ENCODE measurements at regions not wholly inside any gene's neighbourhood (a gene's known extent, or its start where the extent isn't known, plus 50 kb on each side); places are given as distances from the start of the nearest gene placed in this dataset.

- Histone ChIP-seq H4K20me1 (ENCODE audit: insufficient read depth) (no peaks in the 10 kb centered on the region), H3K9me3 (ENCODE audit: control insufficient read depth in 1 of 2, insufficient read depth in 1 of 2, low read depth in 1 of 2, low read length in 2 of 2) (no peaks in the 10 kb centered on the region), H2AFZ (ENCODE audit: low read depth, low read length, poor library complexity, severe bottlenecking) (no peak overlapping the region), H3K9me2 (ENCODE audit: insufficient read depth) (no peaks in the 10 kb centered on the region), H3K9ac (ENCODE audit: low read length) (no peak overlapping the region), H3K36me3 (ENCODE audit: control insufficient read depth in 1 of 2, insufficient read depth in 2 of 2, low read length in 2 of 2) (no peaks in the 10 kb centered on the region), H3K4me3 (replicated peaks in 1 of 2; ENCODE audit: low read depth in 1 of 2, low read length in 2 of 2) (no peak overlapping the region), H3K27me3 (ENCODE audit: insufficient read depth, low read length) (no peaks in the 10 kb centered on the region), H3K4me1 (ENCODE audit: control insufficient read depth in 1 of 2, insufficient read depth in 2 of 2, low read length in 2 of 2) (no peaks in the 10 kb centered on the region), H3K4me2 (ENCODE audit: low read length) (no peak overlapping the region), H3K79me2 (ENCODE audit: insufficient read depth, low read length) (no peaks in the 10 kb centered on the region), H3K27ac (ENCODE audit: low read depth, low read length) (no peak overlapping the region)
- DNase-seq (ENCODE audit: low read depth, low spot score) = no peak
- no TSS peak for BruUV-seq (replicated peaks)
- ChIA-PET POLR2A (interaction anchor here (0.7 kb wide), 1 partner anchor 839 kb away, joined by 3 read pairs; no protein-coding TSS in a partner anchor), CTCF (no interaction called here), RAD21 (ENCODE audit: low non-redundant PET in 1 of 2, low total read pairs in 2 of 2, uncharacterized antibody in 2 of 2, unreplicated experiment in 2 of 2) (no interaction called here)
- TF ChIP-seq POLR2A (IDR thresholded peaks at IDR 0.05; ENCODE audit: borderline replicate concordance, extremely low read depth, insufficient read depth, insufficient read length) (no peak), ZBTB33 (IDR thresholded peaks at IDR 0.05; ENCODE audit: extremely low read depth, insufficient replicate concordance, low read length) (no peak), SP1 (IDR thresholded peaks at IDR 0.05; ENCODE audit: low read depth) (no peak), EZH2 (IDR thresholded peaks at IDR 0.05) (no peak), ATF3 (IDR thresholded peaks at IDR 0.05) (no peak), CBX3 (IDR thresholded peaks at IDR 0.05; ENCODE audit: low read depth) (no peak), TCF7L2 (IDR thresholded peaks at IDR 0.05; ENCODE audit: borderline replicate concordance, extremely low read depth, insufficient read depth, insufficient read length) (no peak), FOSL1 (IDR thresholded peaks at IDR 0.05; ENCODE audit: low read depth) (no peak), ZNF274 (IDR thresholded peaks at IDR 0.05; ENCODE audit: low read depth, low read length) (no peak), CEBPB (IDR thresholded peaks at IDR 0.05; ENCODE audit: low read depth) (no peak), SRF (IDR thresholded peaks at IDR 0.05; ENCODE audit: low read depth) (no peak), YY1 (IDR thresholded peaks at IDR 0.05; ENCODE audit: extremely low read depth, insufficient replicate concordance, low read depth, low read length) (no peak), ZFX (IDR thresholded peaks at IDR 0.05) (no peak), EZH2phosphoT487 (IDR thresholded peaks at IDR 0.05; ENCODE audit: borderline replicate concordance) (no peak)
- TF ChIP-seq, protein P1, sequence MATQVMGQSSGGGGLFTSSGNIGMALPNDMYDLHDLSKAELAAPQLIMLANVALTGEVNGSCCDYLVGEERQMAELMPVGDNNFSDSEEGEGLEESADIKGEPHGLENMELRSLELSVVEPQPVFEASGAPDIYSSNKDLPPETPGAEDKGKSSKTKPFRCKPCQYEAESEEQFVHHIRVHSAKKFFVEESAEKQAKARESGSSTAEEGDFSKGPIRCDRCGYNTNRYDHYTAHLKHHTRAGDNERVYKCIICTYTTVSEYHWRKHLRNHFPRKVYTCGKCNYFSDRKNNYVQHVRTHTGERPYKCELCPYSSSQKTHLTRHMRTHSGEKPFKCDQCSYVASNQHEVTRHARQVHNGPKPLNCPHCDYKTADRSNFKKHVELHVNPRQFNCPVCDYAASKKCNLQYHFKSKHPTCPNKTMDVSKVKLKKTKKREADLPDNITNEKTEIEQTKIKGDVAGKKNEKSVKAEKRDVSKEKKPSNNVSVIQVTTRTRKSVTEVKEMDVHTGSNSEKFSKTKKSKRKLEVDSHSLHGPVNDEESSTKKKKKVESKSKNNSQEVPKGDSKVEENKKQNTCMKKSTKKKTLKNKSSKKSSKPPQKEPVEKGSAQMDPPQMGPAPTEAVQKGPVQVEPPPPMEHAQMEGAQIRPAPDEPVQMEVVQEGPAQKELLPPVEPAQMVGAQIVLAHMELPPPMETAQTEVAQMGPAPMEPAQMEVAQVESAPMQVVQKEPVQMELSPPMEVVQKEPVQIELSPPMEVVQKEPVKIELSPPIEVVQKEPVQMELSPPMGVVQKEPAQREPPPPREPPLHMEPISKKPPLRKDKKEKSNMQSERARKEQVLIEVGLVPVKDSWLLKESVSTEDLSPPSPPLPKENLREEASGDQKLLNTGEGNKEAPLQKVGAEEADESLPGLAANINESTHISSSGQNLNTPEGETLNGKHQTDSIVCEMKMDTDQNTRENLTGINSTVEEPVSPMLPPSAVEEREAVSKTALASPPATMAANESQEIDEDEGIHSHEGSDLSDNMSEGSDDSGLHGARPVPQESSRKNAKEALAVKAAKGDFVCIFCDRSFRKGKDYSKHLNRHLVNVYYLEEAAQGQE (IDR thresholded peaks at IDR 0.05; ENCODE audit: low read depth) = no peak
- TF ChIP-seq, protein P2, sequence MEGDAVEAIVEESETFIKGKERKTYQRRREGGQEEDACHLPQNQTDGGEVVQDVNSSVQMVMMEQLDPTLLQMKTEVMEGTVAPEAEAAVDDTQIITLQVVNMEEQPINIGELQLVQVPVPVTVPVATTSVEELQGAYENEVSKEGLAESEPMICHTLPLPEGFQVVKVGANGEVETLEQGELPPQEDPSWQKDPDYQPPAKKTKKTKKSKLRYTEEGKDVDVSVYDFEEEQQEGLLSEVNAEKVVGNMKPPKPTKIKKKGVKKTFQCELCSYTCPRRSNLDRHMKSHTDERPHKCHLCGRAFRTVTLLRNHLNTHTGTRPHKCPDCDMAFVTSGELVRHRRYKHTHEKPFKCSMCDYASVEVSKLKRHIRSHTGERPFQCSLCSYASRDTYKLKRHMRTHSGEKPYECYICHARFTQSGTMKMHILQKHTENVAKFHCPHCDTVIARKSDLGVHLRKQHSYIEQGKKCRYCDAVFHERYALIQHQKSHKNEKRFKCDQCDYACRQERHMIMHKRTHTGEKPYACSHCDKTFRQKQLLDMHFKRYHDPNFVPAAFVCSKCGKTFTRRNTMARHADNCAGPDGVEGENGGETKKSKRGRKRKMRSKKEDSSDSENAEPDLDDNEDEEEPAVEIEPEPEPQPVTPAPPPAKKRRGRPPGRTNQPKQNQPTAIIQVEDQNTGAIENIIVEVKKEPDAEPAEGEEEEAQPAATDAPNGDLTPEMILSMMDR (IDR thresholded peaks at IDR 0.05 in 2 of 3, conservative IDR thresholded peaks at IDR 0.05 in 1 of 3; ENCODE audit: borderline replicate concordance in 1 of 3, insufficient read depth in 1 of 3, low read depth in 2 of 3, low read length in 2 of 3) = no peak
- no peak for ATAC-seq
- intact Hi-C loops (cut with micrococcal nuclease) = no loop called here
Measured at GRCh38 chr13:90742381-90742780, 605.1 kb upstream of the MIR17HG start.

All from HCT116 (cell line).